Sciatic nerve (tissue), 2 donors: ENCODE measurements at regions not wholly inside any gene's neighbourhood (a gene's known extent, or its start where the extent isn't known, plus 50 kb on each side); places are given as distances from the start of the nearest gene placed in this dataset.

Experiments
- ATAC-seq: fragments of 200-7000 bp; cut with Tn5 transposase; one replicate; pipeline ENCODE4 v1.9.1; 2020; ENCODE audit warnings: mild to moderate bottlenecking, moderate library complexity
- DNase-seq: peaks from one replicate; pipeline ENCODE4 v3.0.0-alpha.2; 2020; ENCODE audit warnings: low spot score
- intact Hi-C: fragments of 100-400 bp; cut with DNase I; formaldehyde crosslinking; loops from one replicate; pipeline ENCODE4 v1.14.2; 2022
- donor health status: DM: no; HTN: no; CAD: no.
- donor health status: DM: no; HTN: no; CAD: no.

DNA sequence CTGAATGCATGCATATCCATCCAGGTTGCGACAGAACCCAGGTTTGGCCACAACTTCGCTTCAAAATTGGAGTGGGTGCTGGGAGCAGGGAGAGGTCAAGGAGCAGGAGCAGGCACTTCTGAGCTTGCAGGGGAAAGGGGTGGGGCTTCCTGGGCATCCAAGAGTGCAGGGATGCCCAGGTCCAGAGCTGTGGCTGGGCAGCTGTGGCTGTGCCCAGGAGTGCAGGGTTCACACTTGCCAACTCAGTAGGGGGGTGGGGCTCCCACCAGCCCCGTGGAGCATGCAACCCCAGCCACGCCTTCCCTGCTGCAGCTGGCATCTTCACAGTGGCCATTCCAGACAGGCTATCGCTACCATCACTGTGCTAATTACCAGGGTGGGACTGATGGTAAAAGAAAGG lies 115.3 kb upstream of the MTNR1B start:
- ATAC-seq (no peak), DNase-seq (no peak)
- intact Hi-C loops, result no loop called here

DNA sequence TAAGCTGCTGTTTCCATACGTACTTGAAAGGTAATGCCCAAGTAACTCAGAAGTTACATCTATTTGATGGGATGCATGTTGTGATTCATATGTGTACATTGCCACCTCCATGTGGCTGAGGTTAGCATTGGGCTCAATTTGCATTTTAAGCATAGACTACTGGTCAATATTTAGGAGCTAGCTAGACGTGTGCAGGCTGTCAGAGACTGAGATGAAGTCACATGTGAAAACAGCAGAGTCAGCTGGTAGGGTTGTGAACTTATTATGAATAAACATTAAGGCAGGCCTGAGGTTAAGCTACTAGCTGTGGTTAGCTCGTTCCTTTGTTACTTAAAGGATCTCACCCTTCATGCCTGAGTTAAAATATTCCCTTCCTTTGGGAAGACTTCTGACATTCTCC lies 114.5 kb upstream of the MTNR1B start:
- no peak for DNase-seq
- ATAC-seq, result no peak
- intact Hi-C loops, result no loop called here

DNA sequence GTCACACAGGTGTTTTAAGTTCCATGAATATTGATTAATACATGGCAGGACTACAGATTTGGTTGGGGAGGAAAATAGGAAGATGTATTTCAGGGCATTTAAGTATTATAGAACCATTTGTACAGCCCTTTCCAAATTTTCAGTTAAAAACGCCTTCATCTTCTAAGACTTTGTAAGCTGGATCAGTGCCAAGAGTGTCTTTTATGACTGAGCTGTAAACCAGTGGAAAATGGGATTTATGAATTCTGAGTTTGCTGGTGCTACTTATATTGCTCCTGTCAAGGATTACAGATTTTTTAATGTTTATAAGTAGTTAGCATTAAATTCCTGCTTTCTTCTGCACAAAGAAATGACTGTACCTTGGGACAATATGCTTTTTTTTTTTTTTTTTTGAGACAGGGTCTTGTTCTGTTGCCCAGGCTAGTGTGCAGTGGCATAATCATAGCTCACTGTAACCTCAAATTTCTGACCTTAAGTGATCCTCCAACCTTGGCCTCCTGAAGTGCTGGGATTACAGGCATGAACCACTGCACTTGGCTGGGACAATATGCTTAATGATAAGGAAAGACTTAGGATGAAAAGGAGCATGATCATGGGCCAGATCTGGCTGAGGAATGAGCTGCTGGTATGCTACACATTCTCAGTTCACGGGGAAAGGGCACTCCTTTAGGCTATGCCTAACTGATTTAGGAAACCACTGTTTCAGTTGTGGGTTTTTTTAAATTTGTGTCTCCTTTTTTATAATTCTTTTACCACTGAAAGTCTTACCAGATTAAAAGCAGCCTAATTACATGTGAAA lies 113.6 kb upstream of the MTNR1B start:
- no peak for DNase-seq
- intact Hi-C loops, result no loop called here
- ATAC-seq, result no peak

DNA sequence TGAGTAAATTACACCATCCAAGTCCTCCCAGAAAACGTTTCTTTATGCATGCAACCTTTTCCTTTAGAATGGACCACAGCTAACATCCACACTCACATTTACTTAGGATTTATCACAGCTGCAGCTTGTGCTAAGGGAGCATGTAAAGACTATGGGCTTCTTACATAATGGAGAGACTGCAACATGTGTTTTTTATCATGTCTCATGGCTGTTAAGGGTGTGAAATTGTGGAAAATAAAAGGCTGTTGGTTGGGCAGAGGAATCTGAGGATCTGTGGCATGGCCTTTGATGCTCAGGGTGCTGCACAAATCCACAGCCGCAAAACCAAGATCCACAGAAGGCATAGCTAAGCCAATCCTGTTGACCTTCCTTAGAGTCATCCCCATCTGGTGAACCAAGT lies 112.0 kb upstream of the MTNR1B start:
- intact Hi-C loops, result no loop called here
- no peak for ATAC-seq
- DNase-seq, result no peak

DNA sequence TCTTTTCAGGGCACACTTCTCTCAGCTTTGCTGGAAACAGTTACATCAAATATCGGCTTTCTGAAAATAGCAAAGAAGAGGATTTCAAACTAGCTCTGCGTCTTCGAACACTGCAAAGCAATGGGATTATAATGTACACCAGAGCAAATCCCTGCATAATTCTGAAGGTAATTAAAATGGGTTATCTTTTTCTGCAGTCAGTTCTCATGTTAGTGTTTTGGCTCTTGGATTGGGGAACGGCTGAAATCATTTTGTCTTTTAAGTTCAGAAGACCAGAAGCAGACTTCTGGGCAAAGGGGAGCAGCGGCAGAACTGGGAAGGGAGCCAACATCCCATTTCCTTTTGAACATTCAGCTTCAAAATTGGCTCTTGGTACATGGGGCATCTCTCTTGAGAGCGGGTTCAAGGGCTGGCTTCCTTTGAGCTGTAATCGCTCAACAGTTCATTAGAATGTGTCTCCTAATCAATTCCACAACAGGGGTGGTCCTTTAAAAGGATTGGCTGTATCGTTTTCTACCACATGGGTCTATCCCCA lies 110.2 kb upstream of the MTNR1B start:
- intact Hi-C loops, result no loop called here
- ATAC-seq (peak; percentile 32), DNase-seq (no peak)

DNA sequence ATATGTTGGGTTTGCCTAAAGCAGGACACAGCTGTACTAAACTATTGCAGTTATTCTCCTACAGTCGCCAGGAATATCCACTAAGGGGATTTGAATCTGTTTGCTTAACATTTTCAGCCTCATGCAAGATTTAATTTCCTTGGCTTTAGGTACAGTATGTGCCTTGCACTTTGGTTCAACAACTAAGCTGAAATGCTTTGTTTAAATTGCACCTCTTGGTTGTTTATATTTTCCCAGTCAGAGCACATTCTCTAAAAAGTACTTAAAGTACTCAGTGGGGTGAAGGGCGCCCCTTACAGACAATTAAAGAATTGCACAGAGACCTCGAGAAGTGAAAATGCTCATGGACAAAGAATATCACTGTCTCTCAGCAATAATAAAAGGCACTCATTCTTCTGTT lies 107.8 kb upstream of the MTNR1B start:
- intact Hi-C loops, result no loop called here
- peak; percentile 64 for ATAC-seq

DNA sequence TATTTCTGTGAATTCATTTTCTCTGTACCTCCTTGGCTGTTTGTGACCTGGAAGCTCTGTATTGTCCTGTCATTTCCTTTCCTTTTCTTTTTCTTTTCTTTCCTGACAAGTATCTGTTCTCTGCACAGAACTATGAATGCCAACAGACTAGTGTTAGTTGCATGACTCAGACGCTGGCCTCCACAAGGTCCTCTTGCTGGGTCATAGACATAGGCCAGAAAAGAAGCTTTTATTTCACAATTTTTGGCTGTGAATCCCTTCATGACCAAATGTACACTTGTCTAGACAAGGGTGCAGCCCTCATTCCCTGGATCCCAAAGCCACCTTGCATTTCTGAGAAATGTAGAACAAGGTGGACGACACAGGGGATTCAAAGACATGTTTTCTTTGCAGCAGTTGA lies 104.1 kb upstream of the MTNR1B start:
- intact Hi-C loops, result no loop called here
- ATAC-seq (peak; percentile 86), DNase-seq (no peak)

More for the DNA sequence above, 107.8 kb upstream of the MTNR1B start:
- DNase-seq, result no peak

DNA sequence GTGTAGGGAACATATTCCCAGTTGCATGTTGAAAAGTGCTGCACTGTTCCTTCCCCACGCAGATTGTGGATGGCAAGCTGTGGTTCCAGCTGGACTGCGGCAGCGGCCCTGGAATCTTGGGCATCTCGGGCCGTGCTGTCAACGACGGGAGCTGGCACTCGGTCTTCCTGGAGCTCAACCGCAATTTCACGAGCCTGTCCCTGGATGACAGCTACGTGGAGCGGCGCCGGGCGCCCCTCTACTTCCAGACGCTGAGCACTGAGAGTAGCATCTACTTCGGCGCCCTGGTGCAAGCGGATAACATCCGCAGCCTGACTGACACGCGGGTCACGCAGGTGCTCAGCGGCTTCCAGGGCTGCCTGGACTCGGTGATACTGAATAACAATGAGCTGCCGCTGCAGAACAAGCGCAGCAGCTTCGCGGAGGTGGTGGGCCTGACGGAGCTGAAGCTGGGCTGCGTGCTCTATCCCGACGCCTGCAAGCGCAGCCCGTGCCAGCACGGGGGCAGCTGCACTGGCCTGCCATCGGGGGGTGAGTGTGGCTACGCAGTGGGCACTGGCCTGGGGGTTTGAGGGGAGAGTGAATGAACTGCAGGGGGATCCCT lies 102.7 kb upstream of the MTNR1B start:
- no peak for DNase-seq
- no peak for ATAC-seq
- intact Hi-C loops, result no loop called here

DNA sequence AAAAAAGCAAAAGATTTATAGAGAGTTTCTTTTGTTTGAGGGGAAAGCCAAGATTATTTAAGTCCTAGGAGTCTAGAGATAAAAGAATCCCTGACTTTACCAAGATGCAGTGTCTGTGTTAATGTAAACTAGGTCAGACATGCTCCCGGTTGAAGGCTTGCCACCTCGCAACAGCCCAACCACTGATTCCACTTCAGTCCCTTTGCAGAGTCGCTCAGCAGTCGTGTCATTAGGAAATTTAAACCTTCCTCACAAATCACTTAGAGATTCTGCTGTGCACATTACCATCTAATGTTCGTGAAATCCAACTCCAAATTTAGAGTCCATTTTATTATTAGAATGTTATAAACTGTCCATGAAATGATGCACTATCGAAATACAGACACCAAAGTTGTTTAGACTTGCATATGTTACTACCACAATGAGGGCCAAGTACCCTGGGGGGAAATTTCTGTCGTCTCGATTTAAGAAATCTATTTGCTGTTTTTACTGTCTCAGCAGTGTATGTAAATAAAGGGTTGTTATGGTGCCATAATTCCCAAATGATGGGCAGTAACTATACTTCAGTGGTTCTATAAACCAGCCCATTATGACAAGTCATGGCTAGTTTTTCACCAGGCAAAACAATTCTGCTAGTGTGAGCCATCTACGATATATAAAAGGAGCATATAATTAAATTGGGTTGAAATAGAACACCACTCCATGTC lies 101.4 kb upstream of the MTNR1B start:
- DNase-seq (no peak), ATAC-seq (no peak)
- intact Hi-C loops, result no loop called here

DNA sequence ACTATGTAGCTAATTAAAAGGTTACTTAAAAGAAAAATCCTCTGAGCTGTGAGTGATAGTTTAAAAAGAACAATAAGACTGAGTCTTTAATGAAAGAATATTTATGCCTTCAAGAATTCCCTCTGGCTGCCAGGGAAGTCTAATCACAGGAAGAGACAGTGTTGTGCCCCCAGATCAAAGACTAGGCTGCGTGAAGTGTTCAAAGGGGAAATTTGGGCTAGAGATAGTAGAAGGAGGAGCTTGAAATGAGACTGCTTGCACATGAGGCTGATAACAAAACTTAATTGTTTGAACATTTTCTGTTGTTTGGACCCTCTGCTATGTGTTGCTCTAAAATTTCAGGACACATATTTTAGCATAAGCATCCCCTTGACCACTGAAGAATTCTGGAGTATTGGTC lies 99.7 kb upstream of the MTNR1B start:
- no peak for DNase-seq
- ATAC-seq, result no peak
- intact Hi-C loops, result no loop called here

DNA sequence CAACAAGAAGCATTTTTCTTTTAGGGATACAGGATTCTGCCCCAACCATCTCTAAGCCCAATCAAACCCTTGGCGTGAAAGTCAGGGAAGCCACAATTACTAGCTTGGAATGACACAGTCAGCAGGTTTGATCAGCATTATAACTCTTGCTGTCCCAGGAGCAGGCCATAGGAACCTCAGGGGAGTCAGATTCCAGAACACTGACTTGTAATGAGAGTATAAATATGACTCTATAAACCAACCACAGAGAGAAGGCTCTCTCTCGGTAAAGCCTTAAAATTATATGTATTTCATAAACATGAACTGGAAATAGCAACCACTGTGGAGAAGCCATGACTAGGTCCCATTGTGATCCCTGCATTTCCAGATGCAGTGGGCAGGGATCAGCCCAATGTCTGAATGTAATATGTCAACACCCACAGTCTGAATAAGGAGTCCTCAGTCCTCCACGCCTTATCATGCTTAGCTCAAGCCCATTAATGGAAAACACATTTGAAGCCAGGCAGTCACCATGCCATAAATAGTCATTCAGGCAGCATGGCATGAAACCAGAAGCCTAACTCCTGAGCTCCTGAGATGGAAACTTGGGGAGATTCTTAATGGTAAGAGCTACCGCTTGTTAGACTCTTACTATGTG lies 99.1 kb upstream of the MTNR1B start:
- ATAC-seq (no peak), DNase-seq (no peak)
- intact Hi-C loops, result no loop called here

DNA sequence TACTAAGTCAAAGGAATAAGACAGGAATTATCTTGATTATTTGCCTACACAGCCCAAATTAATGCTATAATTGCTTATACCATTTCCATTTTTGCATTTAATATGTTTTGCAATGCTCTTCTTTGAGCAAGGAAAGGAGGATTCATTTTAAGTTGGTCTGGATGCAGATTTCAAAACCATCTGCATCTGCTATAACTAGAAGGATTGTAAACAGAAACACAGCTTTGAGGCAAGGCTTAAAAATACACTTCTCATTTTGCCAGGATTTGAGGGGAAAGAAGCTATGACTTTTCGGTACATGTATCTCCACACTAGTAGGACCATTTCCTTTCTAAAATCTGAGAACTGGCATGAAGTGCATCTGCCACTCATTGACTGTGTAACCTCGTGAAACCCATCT lies 95.9 kb upstream of the MTNR1B start:
- DNase-seq, result no peak
- ATAC-seq, result no peak
- intact Hi-C loops, result no loop called here

DNA sequence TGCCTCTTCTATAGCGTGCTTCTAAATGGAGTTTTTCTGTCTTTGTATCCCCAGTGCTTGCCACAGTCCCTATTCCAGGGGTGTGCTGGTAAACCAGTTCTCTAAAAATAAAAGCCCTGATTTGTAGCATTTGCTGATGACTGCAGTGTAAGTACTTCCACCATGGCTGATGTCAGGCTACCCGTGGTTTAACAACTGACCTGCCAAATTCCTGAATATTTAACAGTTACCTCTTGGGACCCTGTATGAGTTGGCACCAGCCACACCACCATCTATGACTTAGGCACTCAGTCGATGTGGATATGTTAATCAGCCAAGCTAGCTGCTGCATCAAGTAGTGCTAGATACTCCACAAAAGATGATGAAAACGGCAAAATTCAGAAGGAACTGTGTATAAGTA lies 94.0 kb upstream of the MTNR1B start:
- intact Hi-C loops, result no loop called here
- no peak for DNase-seq
- ATAC-seq, result no peak

DNA sequence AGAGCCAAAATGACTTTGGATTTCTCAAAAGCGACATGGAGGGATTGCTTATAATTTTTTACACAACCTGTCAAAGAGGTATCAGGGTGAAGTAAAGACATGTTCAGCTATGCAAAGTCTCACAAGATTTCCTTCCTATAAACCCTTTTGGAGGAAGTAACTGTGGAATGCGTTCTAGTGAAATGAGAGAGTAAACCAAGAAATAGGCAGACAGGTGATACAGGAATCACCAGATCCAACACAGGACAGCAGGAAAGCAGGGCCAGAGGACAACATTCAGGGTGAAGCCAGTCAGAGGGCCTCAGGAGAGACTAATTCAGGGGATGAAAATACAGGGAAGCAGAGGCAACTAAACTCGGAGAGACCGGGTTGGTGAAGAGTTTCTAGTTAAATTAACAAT lies 90.4 kb upstream of the MTNR1B start:
- no peak for ATAC-seq
- intact Hi-C loops, result no loop called here
- DNase-seq, result no peak

DNA sequence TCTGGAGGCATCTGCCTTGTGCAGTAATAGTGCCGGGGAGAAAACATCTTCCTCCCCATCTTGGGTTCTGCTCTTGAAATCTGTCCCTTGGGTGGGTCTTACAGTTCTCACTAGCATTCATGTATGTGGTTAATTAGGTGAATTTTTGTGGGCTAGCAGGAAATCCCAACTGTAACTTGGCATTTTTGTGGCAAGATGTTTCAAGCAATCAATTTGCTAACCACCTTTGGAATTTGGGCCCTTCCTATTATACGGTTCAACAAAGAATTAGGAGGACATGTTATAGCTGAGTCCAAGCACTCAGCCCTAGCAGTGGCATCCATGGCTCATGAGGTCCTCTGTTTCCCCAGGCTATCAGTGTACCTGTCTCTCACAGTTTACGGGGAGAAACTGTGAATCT lies 89.1 kb upstream of the MTNR1B start:
- ATAC-seq, result no peak
- no peak for DNase-seq
- intact Hi-C loops, result no loop called here

DNA sequence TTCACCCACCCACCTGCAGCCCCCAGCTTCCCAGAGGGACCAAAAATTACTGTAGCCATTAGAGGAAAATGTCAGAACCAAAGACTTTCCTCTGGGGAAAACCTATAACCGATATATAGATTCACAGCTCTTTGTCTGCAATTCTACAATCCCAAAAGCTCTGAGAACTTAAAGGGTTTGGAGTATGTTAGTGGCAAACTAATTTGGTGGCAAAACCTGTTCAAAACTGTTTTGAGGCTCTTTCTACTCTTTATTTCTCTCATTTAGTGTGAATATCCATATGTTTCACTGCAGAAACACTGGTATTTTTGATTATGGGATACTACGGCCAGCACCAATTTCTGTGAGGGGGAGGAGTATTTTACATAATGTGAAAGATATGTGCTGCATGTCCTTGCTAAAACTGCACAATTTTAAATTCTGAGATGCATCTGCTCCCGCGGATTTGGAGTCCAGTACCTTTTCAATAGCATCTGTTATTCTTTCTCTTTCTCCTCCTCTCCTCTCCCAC lies 87.5 kb upstream of the MTNR1B start:
- ATAC-seq (no peak), DNase-seq (no peak)
- intact Hi-C loops, result no loop called here

DNA sequence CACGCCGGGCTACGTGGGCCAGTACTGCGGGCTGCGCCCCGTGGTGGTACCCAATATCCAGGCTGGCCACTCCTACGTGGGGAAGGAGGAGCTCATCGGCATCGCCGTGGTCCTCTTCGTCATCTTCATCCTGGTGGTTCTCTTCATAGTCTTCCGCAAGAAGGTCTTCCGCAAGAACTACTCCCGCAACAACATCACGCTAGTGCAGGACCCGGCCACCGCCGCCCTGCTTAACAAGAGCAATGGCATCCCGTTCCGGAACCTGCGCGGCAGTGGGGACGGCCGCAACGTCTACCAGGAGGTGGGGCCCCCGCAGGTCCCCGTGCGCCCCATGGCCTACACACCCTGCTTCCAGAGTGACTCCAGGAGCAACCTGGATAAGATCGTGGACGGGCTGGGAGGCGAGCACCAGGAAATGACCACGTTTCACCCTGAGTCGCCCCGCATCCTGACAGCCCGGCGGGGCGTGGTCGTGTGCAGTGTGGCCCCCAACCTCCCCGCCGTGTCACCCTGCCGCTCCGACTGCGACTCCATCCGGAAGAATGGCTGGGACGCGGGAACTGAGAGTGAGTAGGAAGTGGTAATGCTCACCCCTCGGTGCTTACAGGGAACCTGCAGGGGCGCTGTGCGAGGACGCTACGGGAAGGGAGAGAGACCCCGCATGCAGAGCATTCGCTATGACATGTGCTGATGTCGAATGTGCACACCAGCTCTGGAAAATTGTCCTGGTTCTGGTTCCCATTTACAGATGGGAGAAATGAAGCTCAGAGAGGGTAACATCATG lies 86.4 kb upstream of the MTNR1B start:
- DNase-seq (no peak), ATAC-seq (no peak)
- intact Hi-C loops, result no loop called here

DNA sequence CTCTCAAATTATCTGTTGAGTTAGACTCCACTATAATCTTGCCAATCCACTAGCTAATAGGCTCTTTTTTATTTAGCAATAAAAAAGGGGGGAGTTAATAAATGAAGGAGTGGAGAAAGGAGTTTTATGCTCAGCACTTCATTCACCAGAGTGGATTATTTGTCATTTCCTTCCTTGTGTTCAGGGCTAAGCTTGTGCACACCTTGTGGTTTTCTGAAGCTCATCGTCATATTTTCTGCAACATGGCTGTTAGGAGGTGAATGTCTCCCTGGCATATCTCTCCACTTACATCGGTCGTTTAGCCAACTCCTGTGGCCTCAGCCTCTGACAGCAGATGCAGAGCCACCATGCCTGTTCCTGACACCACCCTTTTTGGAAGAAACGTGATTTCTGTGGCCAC lies 83.9 kb upstream of the MTNR1B start:
- ATAC-seq (no peak), DNase-seq (no peak)
- intact Hi-C loops, result no loop called here
